CD14-positive monocyte (primary cell): ENCODE measurements at regions not wholly inside any gene's neighbourhood (a gene's known extent, or its start where the extent isn't known, plus 50 kb on each side); places are given as distances from the start of the nearest gene placed in this dataset.

ENCODE experiments used
- DNase-seq, 3 donors: peaks; one replicate each; pipeline ENCODE4 v3.0.0-alpha.2; 2011 to 2022
- H2AFZ ChIP-seq: 2 replicates; pipeline ENCODE4 v1.6.0; 2012; ENCODE audit warnings: mild to moderate bottlenecking, low read depth, low read length, inconsistent platforms; ENCODE audit not compliant: insufficient read depth, poor library complexity, severe bottlenecking
- H3K27ac ChIP-seq, 2 donors: 1 replicate in 1 of 2; 2 replicates in 1 of 2; pipeline ENCODE4 v1.5.1; 2012 to 2013; ENCODE audit warnings: low read length in 2 of 2, control low read depth in 1 of 2, inconsistent platforms in 1 of 2, low read depth in 1 of 2, mild to moderate bottlenecking in 1 of 2
- H3K27me3 ChIP-seq, 2 donors: one replicate each; pipeline versions ENCODE4 v1.6.0 to v1.6.1; 2011 to 2013; ENCODE audit warnings: low read length in 2 of 2; ENCODE audit not compliant: control insufficient read depth in 2 of 2, insufficient read depth in 2 of 2
- H3K36me3 ChIP-seq, 2 donors: replicated peaks in 1 of 2; 1 replicate in 1 of 2; 2 replicates in 1 of 2; pipeline versions ENCODE4 v1.5.1 to v1.6.1; 2012 to 2013; ENCODE audit warnings: low read length in 2 of 2, control low read depth in 1 of 2, inconsistent platforms in 1 of 2, mild to moderate bottlenecking in 1 of 2; ENCODE audit not compliant: insufficient read depth in 2 of 2, control insufficient read depth in 1 of 2
- H3K4me1 ChIP-seq, 2 donors: 1 replicate in 1 of 2; 2 replicates in 1 of 2; pipeline versions ENCODE4 v1.5.1 to v1.6.1; 2012 to 2013; ENCODE audit warnings: low read length in 2 of 2, control low read depth in 1 of 2, inconsistent platforms in 1 of 2, mild to moderate bottlenecking in 1 of 2, moderate library complexity in 1 of 2; ENCODE audit not compliant: insufficient read depth in 2 of 2, control insufficient read depth in 1 of 2
- H3K4me2 ChIP-seq: replicated peaks from 2 replicates; pipeline ENCODE3; 2012; ENCODE audit warnings: low read length, moderate library complexity, mild to moderate bottlenecking; ENCODE audit not compliant: poor library complexity, severe bottlenecking; ENCODE audit errors: extremely low read depth
- H3K4me3 ChIP-seq, 3 experiments: fragments of 200-600 bp in 1 of 3; sonication (generic) in 1 of 3; replicated peaks in 1 of 3; 1 replicate in 2 of 3; 2 replicates in 1 of 3; pipeline ENCODE4 v1.5.1; 2011 to 2013; ENCODE audit warnings: low read length in 3 of 3, mild to moderate bottlenecking in 3 of 3, control low read depth in 2 of 3, low read depth in 2 of 3, inconsistent platforms in 1 of 3, moderate library complexity in 1 of 3
- H3K79me2 ChIP-seq: 2 replicates; pipeline ENCODE4 v1.6.0; 2012; ENCODE audit warnings: mild to moderate bottlenecking, control low read depth, inconsistent platforms, low read length, moderate library complexity; ENCODE audit not compliant: insufficient read depth
- H3K9ac ChIP-seq: 2 replicates; pipeline ENCODE4 v1.6.0; 2017; ENCODE audit warnings: low read length, mild to moderate bottlenecking; ENCODE audit not compliant: insufficient read depth, poor library complexity, severe bottlenecking
- H3K9me3 ChIP-seq, 2 donors: replicated peaks in 1 of 2; 1 replicate in 1 of 2; 2 replicates in 1 of 2; pipeline versions ENCODE4 v1.5.1 to v1.6.1; 2012 to 2013; ENCODE audit warnings: low read length in 2 of 2, control low read depth in 1 of 2; ENCODE audit not compliant: control insufficient read depth in 1 of 2, insufficient read depth in 1 of 2
- H4K20me1 ChIP-seq: 2 replicates; pipeline ENCODE4 v1.6.0; 2012; ENCODE audit warnings: mild to moderate bottlenecking, low read length, control low read depth, moderate library complexity; ENCODE audit not compliant: insufficient read depth
- H3K27ac Mint-ChIP-seq, 7 donors: one replicate each; pipeline ENCODE4 v1.8.0; 2020; ENCODE audit warnings: mild to moderate bottlenecking in 7 of 7, mixed read lengths in 7 of 7, moderate library complexity in 6 of 7, inconsistent platforms in 2 of 7
- H3K27me3 Mint-ChIP-seq, 3 donors: one replicate each; pipeline ENCODE4 v1.8.0; 2021 to 2022; ENCODE audit warnings: low read depth in 3 of 3, mild to moderate bottlenecking in 3 of 3, mixed read lengths in 3 of 3, moderate library complexity in 3 of 3, inconsistent platforms in 1 of 3
- H3K36me3 Mint-ChIP-seq, 2 donors: one replicate each; pipeline ENCODE4 v1.8.0; 2020; ENCODE audit warnings: mixed read lengths in 2 of 2, inconsistent platforms in 1 of 2, mild to moderate bottlenecking in 1 of 2
- H3K4me1 Mint-ChIP-seq: one replicate; pipeline ENCODE4 v1.8.0; 2020; ENCODE audit warnings: mild to moderate bottlenecking, mixed read lengths
- H3K4me3 Mint-ChIP-seq, 2 donors: one replicate each; pipeline ENCODE4 v1.8.0; 2020; ENCODE audit warnings: mild to moderate bottlenecking in 2 of 2, mixed read lengths in 2 of 2, moderate library complexity in 1 of 2
- H3K9me3 Mint-ChIP-seq, 7 donors: one replicate each; pipeline ENCODE4 v1.8.0; 2020 to 2022; ENCODE audit warnings: mixed read lengths in 7 of 7, mild to moderate bottlenecking in 6 of 7, moderate library complexity in 6 of 7, inconsistent platforms in 2 of 7
- CTCF ChIP-seq: fragments of 200-600 bp; IDR thresholded peaks from one replicate; pipeline ENCODE4 v1.8.0; 2022; ENCODE audit warnings: antibody characterized with exemption, mild to moderate bottlenecking
- WGBS: methylation state at CpG from one replicate; pipeline ENCODE4 v1.1.5; 2013; ENCODE audit warnings: missing lambda C conversion rate; ENCODE audit not compliant: insufficient coverage; 5-methylcytosine and 5-hydroxymethylcytosine counted together
- intact Hi-C, 2 donors: fragments of 100-400 bp; cut with micrococcal nuclease; formaldehyde crosslinking; loops; one replicate each; pipeline versions ENCODE4 v1.15.0 to v1.15.1; 2023

- H3K9me3 ChIP-seq, result no peaks in the 10 kb centered on the region
- no peak overlapping the region for H3K9ac ChIP-seq
- H3K4me1 ChIP-seq, result no peaks in the 10 kb centered on the region
- H3K27ac ChIP-seq, result no peak overlapping the region
- no peaks in the 10 kb centered on the region for H3K79me2 ChIP-seq
- H3K27ac Mint-ChIP-seq, result no peak overlapping the region
- H4K20me1 ChIP-seq, result no peaks in the 10 kb centered on the region
- H3K4me2 ChIP-seq, result no peak overlapping the region
- intact Hi-C loops, result no loop called here
- H3K27me3 Mint-ChIP-seq, result peaks cover 0 to 7% (median 6%) of the 10 kb centered on the region in 3 donors
- no CpG with 5 or more reads among the region's 4 CpGs for WGBS
- no peaks in the 10 kb centered on the region for H3K36me3 ChIP-seq
- H3K4me3 ChIP-seq, result no peak overlapping the region
- no peak for DNase-seq
- H3K9me3 Mint-ChIP-seq, result peaks cover 0 to 5% (median 2%) of the 10 kb centered on the region in 7 donors
- no peak overlapping the region for H2AFZ ChIP-seq
- no peaks in the 10 kb centered on the region for H3K27me3 ChIP-seq
- no peaks in the 10 kb centered on the region for H3K36me3 Mint-ChIP-seq
- H3K4me1 Mint-ChIP-seq, result no peaks in the 10 kb centered on the region
- TF ChIP-seq CTCF, result no peak
- H3K4me3 Mint-ChIP-seq, result no peak overlapping the region
Measured at GRCh38 chr5:88398316-88398715, 129.7 kb upstream of the TMEM161B start.

GRCh38 chr5:88396751-88397281 is 128.2 kb upstream of the TMEM161B start:
- Histone ChIP-seq H3K36me3 (no peaks in the 10 kb centered on the region), H2AFZ (no peak overlapping the region), H3K9me3 (no peaks in the 10 kb centered on the region), H3K27ac (no peak overlapping the region), H3K4me1 (no peaks in the 10 kb centered on the region), H3K79me2 (no peaks in the 10 kb centered on the region), H3K4me3 (no peak overlapping the region), H3K27me3 (no peaks in the 10 kb centered on the region), H3K9ac (no peak overlapping the region), H3K4me2 (no peak overlapping the region), H4K20me1 (no peaks in the 10 kb centered on the region)
- Mint-ChIP-seq H3K9me3 (peaks cover 0 to 5% (median 2%) of the 10 kb centered on the region in 7 donors), H3K27ac (no peak overlapping the region), H3K36me3 (no peaks in the 10 kb centered on the region), H3K4me1 (no peaks in the 10 kb centered on the region), H3K4me3 (no peak overlapping the region), H3K27me3 (peaks cover 0 to 7% (median 6%) of the 10 kb centered on the region in 3 donors)
- TF ChIP-seq CTCF, result no peak
- intact Hi-C loops, result no loop called here
- DNase-seq, result no peak
- 20% methylated on average over 1 of the region's 7 CpGs for WGBS
